ENCODE measurements at regions not wholly inside any gene's neighbourhood (a gene's known extent, or its start where the extent isn't known, plus 50 kb on each side); places are given as distances from the start of the nearest gene placed in this dataset.

DNA sequence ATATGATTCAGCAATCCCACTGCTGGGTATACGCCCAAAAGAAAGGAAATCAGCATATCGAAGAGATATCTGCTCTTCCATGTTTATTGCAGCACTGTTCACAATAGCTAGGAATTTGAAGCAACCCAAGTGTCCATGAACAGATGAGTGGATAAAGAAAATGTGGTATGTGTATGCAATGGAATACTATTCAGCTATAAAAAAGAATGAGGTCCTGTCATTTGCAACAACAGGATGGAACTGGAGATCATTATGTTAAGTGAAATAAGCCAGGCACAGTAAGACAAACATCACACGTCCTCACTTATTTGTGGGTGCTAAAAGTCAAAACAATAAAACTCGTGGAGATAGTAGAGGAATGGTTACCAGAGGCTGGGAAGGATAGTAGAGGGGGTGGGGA is 153.8 kb upstream of the LEF1 start:
- DNase-seq (ENCODE audit: low spot score) (no peak), ATAC-seq (ENCODE audit: low FRiP score) (no peak)
- TF ChIP-seq, protein P1, sequence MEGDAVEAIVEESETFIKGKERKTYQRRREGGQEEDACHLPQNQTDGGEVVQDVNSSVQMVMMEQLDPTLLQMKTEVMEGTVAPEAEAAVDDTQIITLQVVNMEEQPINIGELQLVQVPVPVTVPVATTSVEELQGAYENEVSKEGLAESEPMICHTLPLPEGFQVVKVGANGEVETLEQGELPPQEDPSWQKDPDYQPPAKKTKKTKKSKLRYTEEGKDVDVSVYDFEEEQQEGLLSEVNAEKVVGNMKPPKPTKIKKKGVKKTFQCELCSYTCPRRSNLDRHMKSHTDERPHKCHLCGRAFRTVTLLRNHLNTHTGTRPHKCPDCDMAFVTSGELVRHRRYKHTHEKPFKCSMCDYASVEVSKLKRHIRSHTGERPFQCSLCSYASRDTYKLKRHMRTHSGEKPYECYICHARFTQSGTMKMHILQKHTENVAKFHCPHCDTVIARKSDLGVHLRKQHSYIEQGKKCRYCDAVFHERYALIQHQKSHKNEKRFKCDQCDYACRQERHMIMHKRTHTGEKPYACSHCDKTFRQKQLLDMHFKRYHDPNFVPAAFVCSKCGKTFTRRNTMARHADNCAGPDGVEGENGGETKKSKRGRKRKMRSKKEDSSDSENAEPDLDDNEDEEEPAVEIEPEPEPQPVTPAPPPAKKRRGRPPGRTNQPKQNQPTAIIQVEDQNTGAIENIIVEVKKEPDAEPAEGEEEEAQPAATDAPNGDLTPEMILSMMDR (IDR thresholded peaks at IDR 0.05) = no peak

DNA sequence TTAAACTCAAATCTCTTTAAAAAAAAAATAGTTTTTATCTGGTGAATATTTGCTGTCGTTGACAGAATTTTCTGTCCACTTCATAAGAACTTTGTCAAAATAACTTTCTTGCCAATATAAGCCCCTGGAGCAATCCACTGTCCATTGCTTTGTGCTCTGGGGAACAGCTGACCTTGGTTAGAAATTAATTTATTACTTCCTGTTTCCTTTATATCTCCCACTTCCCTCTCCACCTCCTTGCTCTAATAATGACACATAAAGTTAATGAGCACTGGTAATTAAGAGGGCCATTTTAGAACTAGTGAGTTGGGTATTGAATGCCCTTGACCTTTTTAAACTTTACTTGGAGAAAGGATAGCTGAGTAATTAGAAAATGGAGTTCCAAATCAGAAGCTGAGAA is 151.3 kb upstream of the LEF1 start:
- no peak for ATAC-seq (ENCODE audit: low FRiP score)
- TF ChIP-seq, protein P1 (IDR thresholded peaks at IDR 0.05) = no peak
- no peak for DNase-seq (ENCODE audit: low spot score)

- DNase-seq (ENCODE audit: low spot score) (no peak), ATAC-seq (ENCODE audit: low FRiP score) (no peak)
- TF ChIP-seq, protein P1 (IDR thresholded peaks at IDR 0.05) = no peak
Observed at GRCh38 chr4:108317377-108317776, 148.6 kb upstream of the LEF1 start.

- ATAC-seq (ENCODE audit: low FRiP score) (no peak), DNase-seq (ENCODE audit: low spot score) (no peak)
- TF ChIP-seq, protein P1 (IDR thresholded peaks at IDR 0.05) = no peak
Observed at GRCh38 chr4:108315694-108316093, 147.0 kb upstream of the LEF1 start.

- TF ChIP-seq, protein P1 (IDR thresholded peaks at IDR 0.05) = no peak
- no peak for ATAC-seq (ENCODE audit: low FRiP score)
- DNase-seq (ENCODE audit: low spot score) = no peak
Observed at GRCh38 chr4:108314900-108315589, 146.3 kb upstream of the LEF1 start.

GRCh38 chr4:108313546-108314339 is 145.0 kb upstream of the LEF1 start:
- DNase-seq (ENCODE audit: low spot score) (no peak), ATAC-seq (ENCODE audit: low FRiP score) (no peak)
- TF ChIP-seq, protein P1 (IDR thresholded peaks at IDR 0.05) = no peak

GRCh38 chr4:108311313-108311712 is 142.6 kb upstream of the LEF1 start:
- ATAC-seq (ENCODE audit: low FRiP score) = no peak
- DNase-seq (ENCODE audit: low spot score) = no peak
- TF ChIP-seq, protein P1 (IDR thresholded peaks at IDR 0.05) = no peak

Measured in omental fat pad (tissue), 3 donors.